ENCODE measurements at regions not wholly inside any gene's neighbourhood (a gene's known extent, or its start where the extent isn't known, plus 50 kb on each side); places are given as distances from the start of the nearest gene placed in this dataset.

GRCh38 chr20:50270569-50270968 is 79.9 kb downstream of the CEBPB start:
- no peak overlapping the region for H3K27ac ChIP-seq (ENCODE audit: low read depth, low read length)
- 42 to 83% (median 45%) methylated on average over 19 of the region's 19 CpGs for WGBS, 3 donors

- H3K27ac ChIP-seq (ENCODE audit: low read depth, low read length), result no peak overlapping the region
- 64 to 82% (median 73%) methylated on average over 7 of the region's 7 CpGs for WGBS, 3 donors
Measured at GRCh38 chr20:50271176-50271575, 80.5 kb downstream of the CEBPB start.

- WGBS, 3 donors, result 65 to 88% (median 70%) methylated on average over 7 of the region's 7 CpGs
- H3K27ac ChIP-seq (ENCODE audit: low read depth, low read length), result no peak overlapping the region
Measured at GRCh38 chr20:50271612-50272011, 81.0 kb downstream of the CEBPB start.

- 52 to 84% (median 58%) methylated on average over 8 of the region's 8 CpGs for WGBS, 3 donors
- H3K27ac ChIP-seq (ENCODE audit: low read depth, low read length), result no peak overlapping the region
Measured at GRCh38 chr20:50272030-50272723, 81.5 kb downstream of the CEBPB start.

- H3K27ac ChIP-seq (ENCODE audit: low read depth, low read length), result peak overlapping the region; percentile 33
- 53 to 81% (median 69%) methylated on average over 6 of the region's 6 CpGs for WGBS, 3 donors
Measured at GRCh38 chr20:50272724-50273446, 82.3 kb downstream of the CEBPB start.

- WGBS, 3 donors, result 60 to 83% (median 66%) methylated on average over 18 to 19 of the region's 19 CpGs
- H3K27ac ChIP-seq (ENCODE audit: low read depth, low read length), result peak overlapping the region; percentile 3
Measured at GRCh38 chr20:50273601-50274491, 83.2 kb downstream of the CEBPB start.

GRCh38 chr20:50274570-50275430 is 84.2 kb downstream of the CEBPB start:
- peak overlapping the region; percentile 86 for H3K27ac ChIP-seq (ENCODE audit: low read depth, low read length)

GRCh38 chr20:50276119-50277063 is 85.8 kb downstream of the CEBPB start:
- peak overlapping the region; percentile 86 for H3K27ac ChIP-seq (ENCODE audit: low read depth, low read length)
- 72 to 90% (median 74%) methylated on average over 19 of the region's 19 CpGs for WGBS, 3 donors

More at GRCh38 chr20:50274570-50275430, 84.2 kb downstream of the CEBPB start:
- WGBS, 3 donors, result 46 to 80% (median 62%) methylated on average over 16 to 21 of the region's 21 CpGs

GRCh38 chr20:50277064-50277415 is 86.4 kb downstream of the CEBPB start:
- WGBS, 3 donors, result 80 to 89% (median 81%) methylated on average over 5 of the region's 5 CpGs
- peak overlapping the region; percentile 28 for H3K27ac ChIP-seq (ENCODE audit: low read depth, low read length)

- 82 to 92% (median 83%) methylated on average over 16 of the region's 16 CpGs for WGBS, 3 donors
- H3K27ac ChIP-seq (ENCODE audit: low read depth, low read length), result no peak overlapping the region
Measured at GRCh38 chr20:50277460-50278376, 87.1 kb downstream of the CEBPB start.

- H3K27ac ChIP-seq (ENCODE audit: low read depth, low read length), result no peak overlapping the region
- WGBS, 3 donors, result 66 to 87% (median 68%) methylated on average over 5 of the region's 5 CpGs
Measured at GRCh38 chr20:50278377-50278683, 87.7 kb downstream of the CEBPB start.

- no peak overlapping the region for H3K27ac ChIP-seq (ENCODE audit: low read depth, low read length)
- WGBS, 3 donors, result 50 to 73% (median 70%) methylated on average over 17 of the region's 17 CpGs
Measured at GRCh38 chr20:50278684-50279531, 88.3 kb downstream of the CEBPB start.

- H3K27ac ChIP-seq (ENCODE audit: low read depth, low read length), result no peak overlapping the region
- 78 to 82% (median 81%) methylated on average over 8 of the region's 8 CpGs for WGBS, 3 donors
Measured at GRCh38 chr20:50279988-50280850, 89.6 kb downstream of the CEBPB start.

- no peak overlapping the region for H3K27ac ChIP-seq (ENCODE audit: low read depth, low read length)
- WGBS, 3 donors, result 86 to 89% (median 88%) methylated on average over 9 of the region's 9 CpGs
Measured at GRCh38 chr20:50280851-50281655, 90.4 kb downstream of the CEBPB start.

Data from adipose tissue (tissue), 3 donors.